ENCODE measurements at regions not wholly inside any gene's neighbourhood (a gene's known extent, or its start where the extent isn't known, plus 50 kb on each side); places are given as distances from the start of the nearest gene placed in this dataset.

- TF ChIP-seq YY1 (IDR thresholded peaks at IDR 0.05; ENCODE audit: insufficient read depth, insufficient read length): no peak
- TF ChIP-seq ZNF274 (IDR thresholded peaks at IDR 0.05; ENCODE audit: low read depth, low read length): no peak
Observed at GRCh38 chr20:21835042-21835441, 129.6 kb downstream of the PAX1 start.
